GM12873 (cell line): ENCODE measurements at regions not wholly inside any gene's neighbourhood (a gene's known extent, or its start where the extent isn't known, plus 50 kb on each side); places are given as distances from the start of the nearest gene placed in this dataset.

Experiments
- TF ChIP-seq, protein P1 (sequence below): IDR thresholded peaks from 2 replicates; pipeline ENCODE4 v1.5.1; 2012; ENCODE audit warnings: low read depth, mild to moderate bottlenecking, moderate library complexity, low read length, control low read depth; ENCODE audit not compliant: insufficient read depth; ENCODE audit errors: missing control alignments

DNA sequence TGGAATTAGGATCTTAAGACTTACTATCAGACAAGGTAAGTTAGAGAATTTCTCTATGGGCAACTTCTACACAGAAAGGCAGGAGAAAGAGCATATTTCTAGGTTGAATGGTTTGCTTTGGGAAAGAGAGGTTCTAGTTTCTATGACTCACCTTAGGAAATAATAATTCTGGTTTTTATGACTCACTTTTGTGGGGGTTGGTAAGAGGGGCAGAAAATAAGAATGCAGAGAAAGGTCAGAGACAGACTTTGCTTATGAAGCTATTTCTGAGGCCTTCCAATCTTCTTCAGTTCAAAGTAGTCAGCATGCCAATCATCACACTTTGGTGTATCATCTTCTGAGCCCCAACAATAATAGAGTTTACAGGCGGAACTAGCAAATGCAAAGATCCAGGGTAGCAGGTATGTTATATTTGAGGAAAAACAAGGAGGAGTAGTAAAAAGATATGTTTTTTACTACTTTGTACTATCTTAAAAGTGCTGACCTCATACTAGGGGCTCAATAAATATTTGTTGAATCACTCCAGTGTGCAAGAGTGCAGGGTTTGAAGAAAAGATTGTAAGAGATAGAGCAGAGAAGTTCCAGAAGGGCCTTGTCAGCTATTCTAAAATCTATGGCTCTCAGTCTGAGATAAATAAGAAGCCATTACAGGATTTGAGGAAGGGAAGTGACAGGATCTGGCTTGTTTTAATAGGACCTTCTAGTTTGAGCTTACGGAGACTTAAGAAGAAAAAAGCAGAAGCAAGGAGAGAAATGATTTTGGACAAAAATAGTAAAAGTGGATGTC is 56.7 kb upstream of the LRFN5 start:
- TF ChIP-seq, protein P1, sequence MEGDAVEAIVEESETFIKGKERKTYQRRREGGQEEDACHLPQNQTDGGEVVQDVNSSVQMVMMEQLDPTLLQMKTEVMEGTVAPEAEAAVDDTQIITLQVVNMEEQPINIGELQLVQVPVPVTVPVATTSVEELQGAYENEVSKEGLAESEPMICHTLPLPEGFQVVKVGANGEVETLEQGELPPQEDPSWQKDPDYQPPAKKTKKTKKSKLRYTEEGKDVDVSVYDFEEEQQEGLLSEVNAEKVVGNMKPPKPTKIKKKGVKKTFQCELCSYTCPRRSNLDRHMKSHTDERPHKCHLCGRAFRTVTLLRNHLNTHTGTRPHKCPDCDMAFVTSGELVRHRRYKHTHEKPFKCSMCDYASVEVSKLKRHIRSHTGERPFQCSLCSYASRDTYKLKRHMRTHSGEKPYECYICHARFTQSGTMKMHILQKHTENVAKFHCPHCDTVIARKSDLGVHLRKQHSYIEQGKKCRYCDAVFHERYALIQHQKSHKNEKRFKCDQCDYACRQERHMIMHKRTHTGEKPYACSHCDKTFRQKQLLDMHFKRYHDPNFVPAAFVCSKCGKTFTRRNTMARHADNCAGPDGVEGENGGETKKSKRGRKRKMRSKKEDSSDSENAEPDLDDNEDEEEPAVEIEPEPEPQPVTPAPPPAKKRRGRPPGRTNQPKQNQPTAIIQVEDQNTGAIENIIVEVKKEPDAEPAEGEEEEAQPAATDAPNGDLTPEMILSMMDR: no peak

DNA sequence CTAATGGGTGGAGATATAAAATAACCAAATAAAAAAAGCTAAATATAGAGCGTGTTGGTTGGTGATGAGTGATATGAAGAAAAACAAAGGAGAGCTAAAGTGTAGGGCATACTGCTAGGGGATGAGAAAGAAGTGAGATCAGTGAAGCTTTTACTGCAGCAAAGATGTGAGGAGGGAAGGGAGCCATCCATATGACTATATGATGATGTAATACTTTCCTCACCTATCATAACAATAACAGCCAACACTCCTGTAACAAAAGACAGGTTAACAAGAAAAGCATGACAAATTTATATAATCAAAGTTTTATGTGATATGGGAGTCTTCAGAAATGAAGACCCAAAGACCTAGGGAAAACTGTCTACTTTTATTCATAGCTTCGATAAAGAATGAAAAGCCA is 57.4 kb upstream of the LRFN5 start:
- TF ChIP-seq, protein P1: no peak

DNA sequence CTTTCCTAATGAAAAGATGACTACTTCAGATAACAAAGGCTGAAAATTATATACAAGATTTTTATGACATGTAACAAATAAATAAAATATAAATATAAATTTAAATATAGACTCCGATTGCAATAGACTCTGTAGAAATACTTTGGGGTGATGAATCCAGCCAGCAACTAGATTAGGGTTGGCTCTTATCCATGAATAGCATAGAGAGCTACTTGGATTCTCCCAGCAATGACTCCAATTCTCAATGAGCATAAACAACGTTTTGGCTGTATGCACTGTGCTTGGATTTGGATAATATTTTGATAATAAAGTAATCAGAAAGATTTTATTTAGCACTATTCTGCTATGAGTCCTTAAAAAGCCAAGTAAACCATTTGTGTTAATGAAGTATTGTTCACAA is 58.0 kb upstream of the LRFN5 start:
- TF ChIP-seq, protein P1: no peak

DNA sequence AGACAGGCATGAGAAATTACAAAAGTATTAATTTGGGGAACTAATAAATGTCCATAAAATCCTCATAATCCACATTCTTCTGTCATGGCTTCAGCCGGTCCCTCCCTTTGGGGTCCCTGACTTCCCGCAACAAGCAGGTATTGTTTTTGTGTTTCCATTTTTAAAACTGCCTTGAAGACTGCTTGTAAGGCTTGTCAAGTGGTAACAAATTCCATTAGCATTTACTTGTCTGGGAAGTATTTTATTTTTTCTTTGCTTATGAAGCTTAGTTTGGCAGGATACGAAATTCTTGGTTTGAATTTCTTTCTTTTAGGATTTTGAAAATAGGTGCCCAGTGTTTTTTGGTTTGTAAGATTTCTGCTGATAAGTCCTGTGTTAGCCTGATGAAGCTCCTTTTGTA is 65.3 kb upstream of the LRFN5 start:
- TF ChIP-seq, protein P1: no peak

- TF ChIP-seq, protein P1: no peak
Observed at GRCh38 chr14:41532255-41532654, 74.4 kb upstream of the LRFN5 start.

- TF ChIP-seq, protein P1: no peak
Observed at GRCh38 chr14:41521891-41522290, 84.8 kb upstream of the LRFN5 start.

GRCh38 chr14:41506552-41506951 is 100.1 kb upstream of the LRFN5 start:
- TF ChIP-seq, protein P1: no peak
